Progenitor cell of endocrine pancreas (in vitro differentiated cells): ENCODE measurements at regions not wholly inside any gene's neighbourhood (a gene's known extent, or its start where the extent isn't known, plus 50 kb on each side); places are given as distances from the start of the nearest gene placed in this dataset.

Experiments used
- DNase-seq: peaks from one replicate; pipeline ENCODE4 v3.0.0; 2021; ENCODE audit warnings: low spot score; ENCODE audit not compliant: unreplicated experiment
- H3K27ac Mint-ChIP-seq: 2 replicates; pipeline ENCODE4 v1.8.0; 2021; ENCODE audit warnings: mild to moderate bottlenecking, moderate library complexity, mixed read lengths
- H3K27me3 Mint-ChIP-seq: 2 replicates; pipeline ENCODE4 v1.8.0; 2021; ENCODE audit warnings: mixed read lengths
- H3K36me3 Mint-ChIP-seq: 2 replicates; pipeline ENCODE4 v1.8.0; 2022; ENCODE audit warnings: mixed read lengths; ENCODE audit not compliant: insufficient read depth
- H3K4me1 Mint-ChIP-seq: 2 replicates; pipeline ENCODE4 v1.8.0; 2021; ENCODE audit warnings: low read depth, mixed read lengths
- H3K4me3 Mint-ChIP-seq: 2 replicates; pipeline ENCODE4 v1.8.0; 2021; ENCODE audit warnings: low read depth, mild to moderate bottlenecking, moderate library complexity, mixed read lengths
- H3K9me3 Mint-ChIP-seq: 2 replicates; pipeline ENCODE4 v1.8.0; 2021; ENCODE audit warnings: low read depth, mixed read lengths
- TF ChIP-seq, protein P1 (sequence below): fragments of 200-600 bp; sonication (generic); IDR thresholded peaks from one replicate; pipeline ENCODE4 v1.5.0; 2021; ENCODE audit warnings: antibody characterized with exemption, mild to moderate bottlenecking; ENCODE audit not compliant: unreplicated experiment

DNA sequence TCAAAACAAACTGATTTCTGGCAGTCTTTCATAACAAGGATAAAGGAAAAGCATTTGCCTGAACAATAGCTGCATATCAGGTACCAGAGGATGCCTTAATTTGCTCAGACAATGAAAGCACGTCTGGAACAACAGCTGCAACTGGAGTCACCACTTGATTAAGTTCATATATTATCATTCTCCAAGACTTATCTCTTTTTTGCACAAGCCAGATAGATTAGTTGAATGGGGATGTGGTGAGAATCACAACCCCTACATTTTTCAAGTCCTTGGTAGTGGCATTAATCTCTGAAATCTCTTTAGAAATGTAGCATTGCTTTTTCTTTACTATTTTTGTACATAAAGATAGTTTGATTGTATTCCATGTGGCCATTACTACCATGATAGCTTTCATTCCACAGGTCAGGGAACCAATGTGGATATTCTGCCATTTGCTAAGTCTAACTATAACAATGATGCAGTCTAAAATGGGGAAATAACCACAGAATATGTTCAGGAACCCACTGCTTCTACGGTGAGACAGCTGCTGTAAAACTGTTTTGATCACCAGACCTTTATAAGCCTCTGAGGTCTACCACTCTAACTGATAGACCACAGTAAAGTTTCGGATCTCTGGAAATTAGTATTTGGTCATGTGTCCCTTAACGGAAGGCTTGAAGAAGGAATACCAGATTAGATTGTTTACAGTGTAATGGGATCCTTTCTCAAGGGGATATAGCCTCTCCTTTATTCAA lies 1176.2 kb downstream of the DNAJB9 start:
- TF ChIP-seq, protein P1, sequence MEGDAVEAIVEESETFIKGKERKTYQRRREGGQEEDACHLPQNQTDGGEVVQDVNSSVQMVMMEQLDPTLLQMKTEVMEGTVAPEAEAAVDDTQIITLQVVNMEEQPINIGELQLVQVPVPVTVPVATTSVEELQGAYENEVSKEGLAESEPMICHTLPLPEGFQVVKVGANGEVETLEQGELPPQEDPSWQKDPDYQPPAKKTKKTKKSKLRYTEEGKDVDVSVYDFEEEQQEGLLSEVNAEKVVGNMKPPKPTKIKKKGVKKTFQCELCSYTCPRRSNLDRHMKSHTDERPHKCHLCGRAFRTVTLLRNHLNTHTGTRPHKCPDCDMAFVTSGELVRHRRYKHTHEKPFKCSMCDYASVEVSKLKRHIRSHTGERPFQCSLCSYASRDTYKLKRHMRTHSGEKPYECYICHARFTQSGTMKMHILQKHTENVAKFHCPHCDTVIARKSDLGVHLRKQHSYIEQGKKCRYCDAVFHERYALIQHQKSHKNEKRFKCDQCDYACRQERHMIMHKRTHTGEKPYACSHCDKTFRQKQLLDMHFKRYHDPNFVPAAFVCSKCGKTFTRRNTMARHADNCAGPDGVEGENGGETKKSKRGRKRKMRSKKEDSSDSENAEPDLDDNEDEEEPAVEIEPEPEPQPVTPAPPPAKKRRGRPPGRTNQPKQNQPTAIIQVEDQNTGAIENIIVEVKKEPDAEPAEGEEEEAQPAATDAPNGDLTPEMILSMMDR: no peak
- Mint-ChIP-seq H3K27ac (no peak overlapping the region), H3K4me3 (no peak overlapping the region), H3K9me3 (peaks cover 4% of the 10 kb centered on the region), H3K4me1 (no peaks in the 10 kb centered on the region), H3K27me3 (no peaks in the 10 kb centered on the region), H3K36me3 (no peaks in the 10 kb centered on the region)
- DNase-seq: no peak

DNA sequence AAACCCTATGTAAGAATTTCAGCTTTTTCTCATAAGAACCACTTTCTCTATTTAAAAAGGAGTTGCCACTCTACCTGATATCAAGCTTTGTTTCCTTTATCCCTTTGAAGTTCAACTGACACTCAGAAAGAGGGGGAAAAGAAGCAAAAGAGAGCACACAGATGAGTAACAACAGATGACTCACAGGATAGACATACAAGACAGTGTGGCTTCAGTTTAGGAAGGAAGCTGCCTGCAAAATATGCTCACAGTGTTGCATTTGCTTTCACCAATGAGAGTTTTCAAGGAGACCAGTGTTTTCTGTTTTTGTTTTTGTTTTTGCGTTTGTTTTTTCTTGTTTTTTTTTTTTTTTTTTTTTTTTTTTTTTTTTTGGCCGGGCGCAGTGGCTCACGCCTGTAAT lies 1181.6 kb downstream of the DNAJB9 start:
- no peaks in the 10 kb centered on the region for H3K27me3 Mint-ChIP-seq
- H3K9me3 Mint-ChIP-seq: peaks cover 7% of the 10 kb centered on the region
- TF ChIP-seq, protein P1: no peak
- DNase-seq: no peak
- no peak overlapping the region for H3K4me3 Mint-ChIP-seq
- no peaks in the 10 kb centered on the region for H3K4me1 Mint-ChIP-seq
- no peak overlapping the region for H3K27ac Mint-ChIP-seq
- H3K36me3 Mint-ChIP-seq: no peaks in the 10 kb centered on the region

DNA sequence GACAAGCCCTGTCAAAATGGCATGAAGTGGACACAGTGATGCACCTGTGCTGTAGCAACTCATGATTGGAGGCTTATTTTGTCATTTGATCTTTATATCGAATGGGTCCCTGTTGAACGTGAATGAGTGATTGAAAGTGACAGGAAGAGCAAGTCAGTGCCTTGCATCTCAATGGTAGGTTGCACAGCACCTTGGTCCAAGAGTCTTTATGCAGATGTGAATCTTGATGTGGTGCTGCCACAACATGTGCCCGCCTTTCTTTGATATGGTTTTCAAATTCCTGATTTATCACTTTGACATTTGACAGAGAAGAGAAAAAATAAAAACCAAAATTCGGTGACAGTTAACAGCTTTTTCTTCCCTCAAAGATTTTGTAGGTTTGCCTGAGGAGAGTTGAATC lies 1182.4 kb downstream of the DNAJB9 start:
- Mint-ChIP-seq H3K4me3 (no peak overlapping the region), H3K27ac (no peak overlapping the region), H3K36me3 (no peaks in the 10 kb centered on the region), H3K27me3 (no peaks in the 10 kb centered on the region), H3K9me3 (peaks cover 8% of the 10 kb centered on the region), H3K4me1 (no peaks in the 10 kb centered on the region)
- DNase-seq: no peak
- TF ChIP-seq, protein P1: no peak

DNA sequence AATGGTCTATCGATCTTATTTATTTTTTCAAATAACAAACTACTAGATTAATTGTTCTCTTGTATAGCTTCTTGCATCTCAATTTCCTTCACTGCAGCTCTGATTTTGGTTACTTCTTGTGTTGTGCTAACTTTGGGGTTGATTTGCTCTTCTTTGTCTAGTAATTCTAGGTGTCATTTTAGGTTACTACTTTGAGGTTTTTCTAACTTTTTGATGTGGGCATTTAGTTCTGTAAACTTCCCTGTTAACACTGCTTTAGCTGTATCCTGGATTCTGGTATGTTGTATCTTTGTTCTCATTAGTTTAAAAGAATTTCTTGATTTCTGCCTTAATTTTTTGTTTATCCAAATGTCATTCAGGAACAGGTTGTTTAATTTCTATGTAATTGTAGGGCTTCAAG lies 1188.0 kb downstream of the DNAJB9 start:
- Mint-ChIP-seq H3K27ac (no peak overlapping the region), H3K36me3 (no peaks in the 10 kb centered on the region), H3K9me3 (peaks cover 20% of the 10 kb centered on the region), H3K27me3 (no peaks in the 10 kb centered on the region), H3K4me1 (no peaks in the 10 kb centered on the region), H3K4me3 (no peak overlapping the region)
- TF ChIP-seq, protein P1: no peak
- DNase-seq: no peak

DNA sequence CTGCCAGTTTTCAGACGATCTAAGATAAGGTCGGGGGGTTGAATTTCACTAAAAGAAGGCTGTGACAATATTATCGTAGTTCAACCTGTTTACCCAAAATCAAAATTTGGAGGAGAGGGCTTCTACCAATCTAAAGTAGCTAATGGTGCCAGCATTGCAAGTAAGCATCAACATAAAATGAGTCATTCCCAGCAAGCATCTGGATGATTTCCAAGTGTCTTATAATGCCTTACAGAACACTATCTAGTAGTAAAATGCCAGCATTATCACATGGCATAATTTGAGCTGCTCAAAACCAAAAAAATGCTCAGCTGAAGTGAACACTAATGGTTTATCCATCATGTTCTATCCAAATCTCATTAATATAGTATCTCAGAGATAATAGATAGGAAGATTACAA lies 1193.9 kb downstream of the DNAJB9 start:
- Mint-ChIP-seq H3K4me1 (no peaks in the 10 kb centered on the region), H3K36me3 (no peaks in the 10 kb centered on the region), H3K27ac (no peak overlapping the region), H3K4me3 (no peak overlapping the region), H3K27me3 (no peaks in the 10 kb centered on the region), H3K9me3 (peaks cover 12% of the 10 kb centered on the region)
- DNase-seq: no peak
- TF ChIP-seq, protein P1: no peak
